HG03097 (cell line): ENCODE measurements at regions not wholly inside any gene's neighbourhood (a gene's known extent, or its start where the extent isn't known, plus 50 kb on each side); places are given as distances from the start of the nearest gene placed in this dataset.

Experiments
- ATAC-seq: cut with Tn5 transposase; IDR thresholded peaks from one replicate; pipeline ENCODE4 v1.9.1; 2021; ENCODE audit not compliant: unreplicated experiment, low FRiP score

- ATAC-seq, result no peak
Observed at GRCh38 chr4:166460769-166461550, 587.9 kb downstream of the TLL1 start.

- no peak for ATAC-seq
Observed at GRCh38 chr4:166481055-166481454, 608.0 kb downstream of the TLL1 start.

- ATAC-seq, result no peak
Observed at GRCh38 chr4:166481739-166482138, 608.7 kb downstream of the TLL1 start.

GRCh38 chr4:166482758-166483157 is 609.7 kb downstream of the TLL1 start:
- ATAC-seq, result no peak

GRCh38 chr4:166491635-166492034 is 618.6 kb downstream of the TLL1 start:
- no peak for ATAC-seq

GRCh38 chr4:166493924-166494345 is 620.9 kb downstream of the TLL1 start:
- no peak for ATAC-seq

- no peak for ATAC-seq
Observed at GRCh38 chr4:166498546-166498945, 625.5 kb downstream of the TLL1 start.

GRCh38 chr4:166499820-166500219 is 626.8 kb downstream of the TLL1 start:
- no peak for ATAC-seq

- no peak for ATAC-seq
Observed at GRCh38 chr4:166501941-166502382, 628.9 kb downstream of the TLL1 start.

- ATAC-seq, result no peak
Observed at GRCh38 chr4:166502660-166503059, 629.6 kb downstream of the TLL1 start.

GRCh38 chr4:166506051-166506450 is 633.0 kb downstream of the TLL1 start:
- ATAC-seq, result no peak

GRCh38 chr4:166512267-166512666 is 639.2 kb downstream of the TLL1 start:
- no peak for ATAC-seq

GRCh38 chr4:166518315-166518714 is 645.3 kb downstream of the TLL1 start:
- no peak for ATAC-seq

GRCh38 chr4:166518776-166519175 is 645.7 kb downstream of the TLL1 start:
- no peak for ATAC-seq

- ATAC-seq, result no peak
Observed at GRCh38 chr4:166519774-166520173, 646.7 kb downstream of the TLL1 start.

- no peak for ATAC-seq
Observed at GRCh38 chr4:166527500-166527899, 654.5 kb downstream of the TLL1 start.

- ATAC-seq, result no peak
Observed at GRCh38 chr4:166531703-166532102, 658.7 kb downstream of the TLL1 start.

- ATAC-seq, result no peak
Observed at GRCh38 chr4:166535865-166536264, 662.8 kb downstream of the TLL1 start.

- ATAC-seq, result no peak
Observed at GRCh38 chr4:166538491-166539005, 665.5 kb downstream of the TLL1 start.

GRCh38 chr4:166546009-166546408 is 673.0 kb downstream of the TLL1 start:
- no peak for ATAC-seq

GRCh38 chr4:166577639-166578038 is 656.7 kb downstream of the SPOCK3 start:
- ATAC-seq, result no peak

GRCh38 chr4:166585491-166585890 is 648.8 kb downstream of the SPOCK3 start:
- ATAC-seq, result no peak
